Ascending aorta (tissue), 2 donors: ENCODE measurements at regions not wholly inside any gene's neighbourhood (a gene's known extent, or its start where the extent isn't known, plus 50 kb on each side); places are given as distances from the start of the nearest gene placed in this dataset.

Source experiments
- DNase-seq, 2 donors: peaks; one replicate each; pipeline ENCODE4 v3.0.0-alpha.2; 2019; ENCODE audit warnings: low spot score in 2 of 2
- H3K27ac ChIP-seq, 2 donors: fragments of 200-600 bp; sonication (generic); one replicate each; pipeline ENCODE4 v1.5.1; 2016 to 2017; ENCODE audit warnings: mild to moderate bottlenecking in 1 of 2
- H3K27me3 ChIP-seq: fragments of 200-600 bp; sonication (generic); one replicate; pipeline ENCODE4 v1.5.1; 2017
- H3K36me3 ChIP-seq, 2 donors: fragments of 200-600 bp; sonication (generic); one replicate each; pipeline ENCODE4 v1.5.1; 2016
- H3K4me1 ChIP-seq, 2 donors: fragments of 200-600 bp; sonication (generic); one replicate each; pipeline ENCODE4 v1.5.1; 2016 to 2017; ENCODE audit warnings: mild to moderate bottlenecking in 1 of 2
- H3K4me3 ChIP-seq, 2 donors: fragments of 200-600 bp; sonication (generic); one replicate each; pipeline ENCODE4 v1.5.1; 2016 to 2017; ENCODE audit warnings: mild to moderate bottlenecking in 1 of 2
- H3K9me3 ChIP-seq, 2 donors: fragments of 200-600 bp; sonication (generic); one replicate each; pipeline ENCODE4 v1.5.1; 2016
- intact Hi-C: fragments of 100-400 bp; cut with DNase I; formaldehyde crosslinking; loops from one replicate; pipeline ENCODE4 v1.15.1; 2023
- TF ChIP-seq, protein P1 (sequence below), 3 experiments: fragments of 200-600 bp in 2 of 3; fragments of 450-650 bp in 1 of 3; sonication (generic) in 2 of 3; IDR thresholded peaks; one replicate each; pipeline ENCODE4 v1.5.1; 2016 to 2019; ENCODE audit warnings: antibody characterized with exemption in 3 of 3, mild to moderate bottlenecking in 1 of 3, moderate library complexity in 1 of 3

DNA sequence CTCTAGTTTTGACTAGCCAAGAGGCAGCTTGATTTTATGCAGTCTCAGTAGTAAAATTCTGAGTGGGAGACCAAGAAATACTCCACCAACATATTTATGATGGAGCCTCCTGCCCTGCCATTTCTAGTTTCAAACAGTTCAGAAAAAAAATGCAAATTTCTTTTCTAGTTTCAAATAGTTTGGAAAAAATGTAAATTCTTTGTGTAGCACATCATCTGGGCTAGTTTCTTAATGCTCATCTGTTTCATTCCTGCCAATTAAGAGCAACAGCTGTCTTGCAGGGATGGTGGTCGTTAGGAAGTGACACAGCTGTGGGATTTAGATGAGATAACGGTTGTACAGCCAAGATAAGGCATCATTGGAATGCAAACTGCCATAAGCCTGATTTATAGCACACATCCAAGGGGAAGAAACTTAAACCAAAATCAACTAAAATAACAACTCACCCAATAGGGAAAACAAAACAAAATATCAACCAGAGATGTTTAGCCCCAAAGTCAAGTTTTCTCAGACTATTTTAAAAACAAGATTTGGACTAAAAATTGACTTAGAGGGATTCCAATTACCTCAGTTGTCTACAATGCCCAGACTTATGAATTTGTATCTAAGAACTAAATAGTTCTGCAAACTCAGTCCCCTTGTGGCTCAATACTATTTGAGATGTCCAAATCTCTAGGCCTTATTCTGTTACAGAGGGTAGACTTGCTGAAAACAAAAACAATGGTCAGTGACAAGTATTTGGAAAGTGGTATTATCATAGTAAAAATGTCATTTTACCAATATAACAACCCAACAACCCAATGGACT is 291.3 kb upstream of the ATP2B1 start:
- Histone ChIP-seq H3K27me3 (no peaks in the 10 kb centered on the region), H3K36me3 (no peaks in the 10 kb centered on the region), H3K4me1 (no peaks in the 10 kb centered on the region), H3K4me3 (no peak overlapping the region), H3K9me3 (no peaks in the 10 kb centered on the region), H3K27ac (no peak overlapping the region)
- TF ChIP-seq, protein P1, sequence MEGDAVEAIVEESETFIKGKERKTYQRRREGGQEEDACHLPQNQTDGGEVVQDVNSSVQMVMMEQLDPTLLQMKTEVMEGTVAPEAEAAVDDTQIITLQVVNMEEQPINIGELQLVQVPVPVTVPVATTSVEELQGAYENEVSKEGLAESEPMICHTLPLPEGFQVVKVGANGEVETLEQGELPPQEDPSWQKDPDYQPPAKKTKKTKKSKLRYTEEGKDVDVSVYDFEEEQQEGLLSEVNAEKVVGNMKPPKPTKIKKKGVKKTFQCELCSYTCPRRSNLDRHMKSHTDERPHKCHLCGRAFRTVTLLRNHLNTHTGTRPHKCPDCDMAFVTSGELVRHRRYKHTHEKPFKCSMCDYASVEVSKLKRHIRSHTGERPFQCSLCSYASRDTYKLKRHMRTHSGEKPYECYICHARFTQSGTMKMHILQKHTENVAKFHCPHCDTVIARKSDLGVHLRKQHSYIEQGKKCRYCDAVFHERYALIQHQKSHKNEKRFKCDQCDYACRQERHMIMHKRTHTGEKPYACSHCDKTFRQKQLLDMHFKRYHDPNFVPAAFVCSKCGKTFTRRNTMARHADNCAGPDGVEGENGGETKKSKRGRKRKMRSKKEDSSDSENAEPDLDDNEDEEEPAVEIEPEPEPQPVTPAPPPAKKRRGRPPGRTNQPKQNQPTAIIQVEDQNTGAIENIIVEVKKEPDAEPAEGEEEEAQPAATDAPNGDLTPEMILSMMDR (IDR thresholded peaks at IDR 0.05), result no peak
- intact Hi-C loops, result no loop called here
- no peak for DNase-seq

DNA sequence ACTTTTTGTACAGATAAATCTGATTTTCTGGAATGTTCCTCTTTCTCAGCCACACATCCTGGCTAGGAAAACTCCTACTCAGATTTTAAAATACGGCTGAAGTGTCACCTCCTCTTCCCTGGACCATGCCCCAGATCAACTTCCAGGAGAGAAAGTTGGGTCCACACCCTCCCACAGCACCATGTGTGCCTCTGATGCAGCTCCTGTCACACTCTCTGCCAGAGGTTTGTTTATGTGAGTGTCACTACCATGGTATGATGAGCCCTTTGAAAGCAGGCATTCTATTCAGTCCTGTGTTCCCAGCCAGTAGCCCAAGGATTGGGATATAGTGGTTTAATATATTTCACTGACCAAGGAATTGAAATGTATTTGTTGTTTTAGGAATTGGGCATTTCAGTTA is 287.2 kb upstream of the ATP2B1 start:
- no peak for DNase-seq
- intact Hi-C loops, result no loop called here
- Histone ChIP-seq H3K27me3 (no peaks in the 10 kb centered on the region), H3K9me3 (no peaks in the 10 kb centered on the region), H3K27ac (no peak overlapping the region), H3K36me3 (no peaks in the 10 kb centered on the region), H3K4me1 (no peaks in the 10 kb centered on the region), H3K4me3 (no peak overlapping the region)
- TF ChIP-seq, protein P1 (IDR thresholded peaks at IDR 0.05), result no peak

DNA sequence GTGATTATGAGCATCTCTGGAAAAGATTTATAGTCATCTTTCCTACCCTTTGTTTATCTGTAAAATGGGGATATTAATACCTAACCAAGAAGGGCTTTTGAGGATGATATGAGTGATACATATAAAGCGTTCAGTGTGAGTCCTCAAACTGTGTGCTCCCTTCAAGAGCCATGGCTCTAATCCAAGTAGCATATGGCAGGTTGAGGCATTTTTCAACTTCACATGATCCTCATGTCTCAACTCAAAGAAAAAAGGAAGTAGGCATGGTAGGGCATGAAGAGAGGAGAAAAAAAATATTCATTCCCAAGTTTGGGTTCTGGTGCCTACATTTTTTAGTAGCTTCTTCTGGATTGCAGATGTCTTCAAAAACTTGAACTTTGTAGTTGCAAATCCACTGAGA is 286.3 kb upstream of the ATP2B1 start:
- Histone ChIP-seq H3K4me3 (no peak overlapping the region), H3K36me3 (no peaks in the 10 kb centered on the region), H3K4me1 (no peaks in the 10 kb centered on the region), H3K27me3 (no peaks in the 10 kb centered on the region), H3K9me3 (no peaks in the 10 kb centered on the region), H3K27ac (no peak overlapping the region)
- DNase-seq, result no peak
- TF ChIP-seq, protein P1 (IDR thresholded peaks at IDR 0.05), result no peak
- intact Hi-C loops, result no loop called here

DNA sequence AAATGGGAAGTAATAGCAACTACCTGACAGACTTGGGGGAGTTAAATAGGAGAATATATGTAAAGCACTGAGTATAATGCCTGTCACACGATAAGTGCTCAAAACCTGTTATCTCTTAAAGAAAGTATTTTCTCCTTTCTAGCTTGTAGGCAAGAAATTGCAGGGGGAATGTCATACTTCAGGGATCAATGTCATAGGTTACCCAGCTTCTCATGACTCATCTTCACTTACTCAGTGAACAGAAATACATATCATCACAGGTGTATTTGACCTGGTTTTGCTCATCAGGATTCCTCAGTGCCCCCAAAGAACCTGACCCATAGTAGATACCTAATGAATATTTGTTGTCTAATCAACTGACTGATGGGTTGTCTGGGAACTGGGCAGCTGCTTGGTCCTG is 285.0 kb upstream of the ATP2B1 start:
- H3K27ac ChIP-seq, result no peak overlapping the region
- H3K27me3 ChIP-seq, result no peaks in the 10 kb centered on the region
- no peaks in the 10 kb centered on the region for H3K9me3 ChIP-seq
- no peak for DNase-seq
- H3K4me1 ChIP-seq, result no peaks in the 10 kb centered on the region
- TF ChIP-seq, protein P1 (IDR thresholded peaks at IDR 0.05), result no peak
- intact Hi-C loops, result no loop called here
- no peaks in the 10 kb centered on the region for H3K36me3 ChIP-seq
- H3K4me3 ChIP-seq, result no peak overlapping the region

DNA sequence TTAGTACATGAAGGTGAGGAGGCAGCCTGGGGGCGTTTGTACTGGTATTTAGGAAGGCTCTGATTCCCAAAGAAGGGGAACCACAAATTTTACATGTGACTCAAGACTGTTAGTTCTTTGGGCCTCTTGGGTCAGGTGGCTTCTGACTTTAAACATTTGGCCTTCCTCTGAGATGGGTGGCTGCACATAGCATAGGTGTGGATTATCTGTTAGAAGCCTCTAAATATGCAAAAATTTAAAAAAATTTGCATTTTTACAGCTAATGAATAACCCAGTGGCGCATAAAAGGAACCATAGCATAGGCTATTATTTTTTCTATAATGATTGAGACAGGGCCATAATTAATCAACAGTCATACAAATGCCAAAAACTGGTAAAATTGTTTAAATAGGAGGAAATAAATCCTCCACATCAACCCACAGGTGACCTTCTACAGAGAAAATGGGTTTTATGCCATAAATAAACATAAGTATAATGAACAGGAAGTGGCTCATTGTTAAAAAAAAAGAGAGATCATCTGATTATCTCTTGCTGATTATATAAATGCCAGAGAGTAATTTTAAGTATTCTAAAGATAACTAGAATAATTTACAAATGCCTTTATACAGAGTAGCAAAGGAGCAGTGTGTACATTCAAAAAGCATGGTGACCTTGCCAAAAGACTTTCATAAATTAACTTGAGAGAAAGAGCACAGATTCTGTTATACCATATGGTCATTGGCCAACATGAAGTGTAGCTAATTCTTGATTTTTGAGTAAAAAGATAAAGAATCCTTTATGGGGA is 284.2 kb upstream of the ATP2B1 start:
- intact Hi-C loops, result no loop called here
- Histone ChIP-seq H3K27ac (no peak overlapping the region), H3K4me3 (no peak overlapping the region), H3K4me1 (no peaks in the 10 kb centered on the region), H3K9me3 (no peaks in the 10 kb centered on the region), H3K36me3 (no peaks in the 10 kb centered on the region), H3K27me3 (no peaks in the 10 kb centered on the region)
- DNase-seq, result no peak
- TF ChIP-seq, protein P1 (IDR thresholded peaks at IDR 0.05), result no peak
